HAP-1 (cell line): ENCODE measurements at regions not wholly inside any gene's neighbourhood (a gene's known extent, or its start where the extent isn't known, plus 50 kb on each side); places are given as distances from the start of the nearest gene placed in this dataset.

Source experiments
- DNase-seq, 2 experiments: peaks; one replicate each; pipeline ENCODE4 v3.0.0-alpha.2; 2016 to 2020; ENCODE audit warnings: low spot score in 2 of 2
- H3K27me3 ChIP-seq: fragments of 250-450 bp; sonication (Bioruptor Pico); 2 replicates; pipeline ENCODE4 v1.5.1; 2020; ENCODE audit warnings: low read depth, mild to moderate bottlenecking, moderate library complexity
- H3K36me3 ChIP-seq: fragments of 250-450 bp; sonication (Bioruptor Pico); replicated peaks from 2 replicates; pipeline ENCODE4 v1.5.1; 2020; ENCODE audit warnings: mild to moderate bottlenecking
- H3K4me1 ChIP-seq: fragments of 250-450 bp; sonication (Bioruptor Pico); 2 replicates; pipeline ENCODE4 v1.5.1; 2020; ENCODE audit warnings: mild to moderate bottlenecking
- H3K4me3 ChIP-seq: fragments of 250-450 bp; sonication (Bioruptor Pico); 2 replicates; pipeline ENCODE4 v1.5.1; 2020; ENCODE audit warnings: mild to moderate bottlenecking, moderate library complexity
- H3K9me3 ChIP-seq: fragments of 250-450 bp; sonication (Bioruptor Pico); 2 replicates; pipeline ENCODE4 v1.5.1; 2020; ENCODE audit warnings: mild to moderate bottlenecking, moderate library complexity
- in situ Hi-C: fragments of 300-500 bp; cut with MboI; formaldehyde crosslinking; loops from 3 replicates; pipeline ENCODE4 v1.14.3; 2020; ENCODE audit warnings: low sequenced_read_pairs, inconsistent platforms, mixed read lengths

GRCh38 chr12:46445093-46445492 lies 72.5 kb upstream of the SLC38A2 start:
- Histone ChIP-seq H3K9me3 (no peaks in the 10 kb centered on the region), H3K27me3 (peaks cover 3% of the 10 kb centered on the region; the same call in 1 of the 2 replicates), H3K4me3 (no peak overlapping the region), H3K36me3 (no peaks in the 10 kb centered on the region), H3K4me1 (no peaks in the 10 kb centered on the region)
- in situ Hi-C loops = no loop called here
- DNase-seq = no peak

GRCh38 chr12:46443594-46444263 lies 71.2 kb upstream of the SLC38A2 start:
- Histone ChIP-seq H3K27me3 (peaks cover 3% of the 10 kb centered on the region; the same call in 1 of the 2 replicates), H3K4me1 (no peaks in the 10 kb centered on the region), H3K36me3 (no peaks in the 10 kb centered on the region), H3K4me3 (no peak overlapping the region), H3K9me3 (no peaks in the 10 kb centered on the region)
- in situ Hi-C loops = no loop called here
- DNase-seq = no peak

- Histone ChIP-seq H3K9me3 (no peaks in the 10 kb centered on the region), H3K27me3 (peaks cover 3% of the 10 kb centered on the region; the same call in 1 of the 2 replicates), H3K4me1 (no peaks in the 10 kb centered on the region), H3K4me3 (no peak overlapping the region), H3K36me3 (no peaks in the 10 kb centered on the region)
- in situ Hi-C loops = no loop called here
- DNase-seq = no peak
Observed at GRCh38 chr12:46442738-46443137, 70.2 kb upstream of the SLC38A2 start.

GRCh38 chr12:46442239-46442638 lies 69.7 kb upstream of the SLC38A2 start:
- H3K9me3 ChIP-seq = no peaks in the 10 kb centered on the region
- H3K4me1 ChIP-seq = no peaks in the 10 kb centered on the region
- DNase-seq = no peak
- no peaks in the 10 kb centered on the region for H3K36me3 ChIP-seq
- H3K4me3 ChIP-seq = no peak overlapping the region
- in situ Hi-C loops = no loop called here
- H3K27me3 ChIP-seq = peaks cover 3% of the 10 kb centered on the region; the same call in 1 of the 2 replicates

- Histone ChIP-seq H3K36me3 (no peaks in the 10 kb centered on the region), H3K4me3 (no peak overlapping the region), H3K9me3 (no peaks in the 10 kb centered on the region), H3K4me1 (no peaks in the 10 kb centered on the region), H3K27me3 (no peaks in the 10 kb centered on the region)
- DNase-seq = no peak
- in situ Hi-C loops = no loop called here
Observed at GRCh38 chr12:46439793-46440511, 67.4 kb upstream of the SLC38A2 start.

- Histone ChIP-seq H3K4me3 (no peak overlapping the region), H3K36me3 (no peaks in the 10 kb centered on the region), H3K27me3 (no peaks in the 10 kb centered on the region), H3K4me1 (no peaks in the 10 kb centered on the region), H3K9me3 (no peaks in the 10 kb centered on the region)
- DNase-seq = no peak
- in situ Hi-C loops = no loop called here
Observed at GRCh38 chr12:46438719-46439319, 66.2 kb upstream of the SLC38A2 start.

- H3K4me1 ChIP-seq = no peaks in the 10 kb centered on the region
Observed at GRCh38 chr12:46438256-46438655, 65.7 kb upstream of the SLC38A2 start.

GRCh38 chr12:46437469-46437868 lies 64.9 kb upstream of the SLC38A2 start:
- no peaks in the 10 kb centered on the region for H3K9me3 ChIP-seq
- H3K4me1 ChIP-seq = no peaks in the 10 kb centered on the region
- H3K4me3 ChIP-seq = no peak overlapping the region
- in situ Hi-C loops = no loop called here
- no peak for DNase-seq
- H3K36me3 ChIP-seq = no peaks in the 10 kb centered on the region
- no peaks in the 10 kb centered on the region for H3K27me3 ChIP-seq

More at GRCh38 chr12:46438256-46438655, 65.7 kb upstream of the SLC38A2 start:
- Histone ChIP-seq H3K36me3 (no peaks in the 10 kb centered on the region), H3K9me3 (no peaks in the 10 kb centered on the region), H3K4me3 (no peak overlapping the region), H3K27me3 (no peaks in the 10 kb centered on the region)
- no peak for DNase-seq
- in situ Hi-C loops = no loop called here

GRCh38 chr12:46436747-46437146 lies 64.2 kb upstream of the SLC38A2 start:
- Histone ChIP-seq H3K4me3 (no peak overlapping the region), H3K4me1 (no peaks in the 10 kb centered on the region), H3K27me3 (no peaks in the 10 kb centered on the region), H3K36me3 (no peaks in the 10 kb centered on the region), H3K9me3 (no peaks in the 10 kb centered on the region)
- in situ Hi-C loops = no loop called here
- no peak for DNase-seq

- H3K27me3 ChIP-seq = no peaks in the 10 kb centered on the region
- H3K4me3 ChIP-seq = no peak overlapping the region
- H3K4me1 ChIP-seq = no peaks in the 10 kb centered on the region
- H3K36me3 ChIP-seq = no peaks in the 10 kb centered on the region
- in situ Hi-C loops = no loop called here
- DNase-seq = no peak
- H3K9me3 ChIP-seq = no peaks in the 10 kb centered on the region
Observed at GRCh38 chr12:46435625-46436024, 63.1 kb upstream of the SLC38A2 start.

- in situ Hi-C loops = no loop called here
- DNase-seq = no peak
- H3K27me3 ChIP-seq = no peaks in the 10 kb centered on the region
- H3K36me3 ChIP-seq = no peaks in the 10 kb centered on the region
- no peaks in the 10 kb centered on the region for H3K9me3 ChIP-seq
- H3K4me3 ChIP-seq = no peak overlapping the region
- H3K4me1 ChIP-seq = no peaks in the 10 kb centered on the region
Observed at GRCh38 chr12:46435029-46435428, 62.5 kb upstream of the SLC38A2 start.

- Histone ChIP-seq H3K27me3 (no peaks in the 10 kb centered on the region), H3K4me3 (no peak overlapping the region), H3K4me1 (no peaks in the 10 kb centered on the region), H3K36me3 (no peaks in the 10 kb centered on the region), H3K9me3 (no peaks in the 10 kb centered on the region)
- in situ Hi-C loops = no loop called here
- no peak for DNase-seq
Observed at GRCh38 chr12:46433829-46434228, 61.3 kb upstream of the SLC38A2 start.

GRCh38 chr12:46432325-46432724 lies 59.8 kb upstream of the SLC38A2 start:
- DNase-seq = no peak
- in situ Hi-C loops = no loop called here
- H3K9me3 ChIP-seq = no peaks in the 10 kb centered on the region
- H3K36me3 ChIP-seq = no peaks in the 10 kb centered on the region
- H3K27me3 ChIP-seq = no peaks in the 10 kb centered on the region
- no peak overlapping the region for H3K4me3 ChIP-seq
- no peaks in the 10 kb centered on the region for H3K4me1 ChIP-seq

- Histone ChIP-seq H3K9me3 (no peaks in the 10 kb centered on the region), H3K36me3 (no peaks in the 10 kb centered on the region), H3K27me3 (no peaks in the 10 kb centered on the region), H3K4me1 (no peaks in the 10 kb centered on the region), H3K4me3 (no peak overlapping the region)
- in situ Hi-C loops = no loop called here
- no peak for DNase-seq
Observed at GRCh38 chr12:46430340-46430948, 57.9 kb upstream of the SLC38A2 start.
